PFSK-1 (cell line): ENCODE measurements at regions not wholly inside any gene's neighbourhood (a gene's known extent, or its start where the extent isn't known, plus 50 kb on each side); places are given as distances from the start of the nearest gene placed in this dataset.

ENCODE experiments used
- POLR2AphosphoS5 ChIP-seq: IDR thresholded peaks from 2 replicates; pipeline ENCODE4 v1.6.1; 2012; ENCODE audit warnings: low read depth, mild to moderate bottlenecking, control low read depth, low read length, moderate library complexity
- SIN3A ChIP-seq: IDR thresholded peaks from 2 replicates; pipeline ENCODE4 v1.6.1; 2012; ENCODE audit warnings: mild to moderate bottlenecking, low read length, moderate library complexity, borderline replicate concordance; ENCODE audit not compliant: insufficient read depth

DNA sequence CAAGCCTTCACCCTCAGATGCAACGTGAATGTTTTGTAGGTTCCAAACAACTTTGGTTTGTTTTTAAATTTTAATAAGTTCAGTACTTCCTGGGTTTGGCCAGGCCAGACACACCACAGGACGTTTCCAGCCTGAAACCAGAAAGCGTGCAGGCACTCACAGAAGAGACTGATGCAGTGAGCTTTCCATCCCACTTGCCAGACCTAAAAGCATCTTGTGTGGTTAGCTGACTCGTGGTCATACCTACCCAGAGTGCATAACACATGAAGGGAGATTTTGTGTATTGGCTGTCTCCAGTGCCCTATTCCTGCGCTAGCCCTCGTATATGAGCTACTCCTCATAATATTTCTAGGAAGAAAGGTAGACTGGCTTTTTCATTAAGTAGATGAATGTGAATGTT, 297.3 kb upstream of the FAR2 start:
- TF ChIP-seq POLR2AphosphoS5: no peak
- TF ChIP-seq SIN3A: no peak
